K562 (cell line): ENCODE measurements at regions not wholly inside any gene's neighbourhood (a gene's known extent, or its start where the extent isn't known, plus 50 kb on each side); places are given as distances from the start of the nearest gene placed in this dataset.
A peak's percentile ranks its signal among the peaks of the same experiment; 100 is the strongest.

Source experiments
- ARNT ChIP-seq, 2 experiments: fragments of 450-650 bp; IDR thresholded peaks; 2 replicates each; pipeline ENCODE4 v1.6.1; 2016; ENCODE audit warnings: mild to moderate bottlenecking in 1 of 2
- DNMT1 ChIP-seq: fragments of 450-650 bp; IDR thresholded peaks from 2 replicates; pipeline ENCODE4 v1.6.1; 2016; ENCODE audit warnings: antibody characterized with exemption, mild to moderate bottlenecking
- HNRNPL ChIP-seq: fragments of 200-400 bp; formaldehyde crosslinking; IDR thresholded peaks from 2 replicates; pipeline ENCODE4 v1.6.1; 2017; ENCODE audit warnings: low read depth, mild to moderate bottlenecking, low read length
- MGA ChIP-seq: fragments of 450-650 bp; IDR thresholded peaks from 2 replicates; pipeline ENCODE4 v1.6.1; 2016; ENCODE audit warnings: mild to moderate bottlenecking, moderate library complexity
- ZNF280B ChIP-seq: fragments of 250-450 bp; sonication (Bioruptor Pico); IDR thresholded peaks from 2 replicates; pipeline ENCODE4 v1.5.1; 2021; ENCODE audit warnings: mild to moderate bottlenecking
- ZNF512 ChIP-seq: IDR thresholded peaks from 2 replicates; pipeline ENCODE4 v1.6.1; 2016; ENCODE audit warnings: missing genetic modification characterization, missing compliant biosample characterization
- ZNF592 ChIP-seq: fragments of 450-650 bp; IDR thresholded peaks from 2 replicates; pipeline ENCODE4 v1.6.1; 2017; ENCODE audit warnings: antibody characterized with exemption, mild to moderate bottlenecking

- TF ChIP-seq MGA (no peak), DNMT1 (no peak), ZNF512 (tag) (no peak), HNRNPL (no peak), ARNT (IDR thresholded peaks at IDR 0.05) (0 out of 4 replicates have a peak, but pooled peaks of 1 of the 2 experiments have one; percentile 29), ZNF592 (peak; percentile 93), ZNF280B (CRISPR knock-in tag) (no peak)
These were observed 198.6 kb downstream of the MEMO1 start (continued) for GRCh38 chr2:31812051-31812798.
